Ascending aorta (tissue), 2 donors: ENCODE measurements at regions not wholly inside any gene's neighbourhood (a gene's known extent, or its start where the extent isn't known, plus 50 kb on each side); places are given as distances from the start of the nearest gene placed in this dataset.

Experiments
- DNase-seq, 2 donors: peaks; one replicate each; pipeline ENCODE4 v3.0.0-alpha.2; 2019; ENCODE audit warnings: low spot score in 2 of 2
- H3K27ac ChIP-seq, 2 donors: fragments of 200-600 bp; sonication (generic); one replicate each; pipeline ENCODE4 v1.5.1; 2016 to 2017; ENCODE audit warnings: mild to moderate bottlenecking in 1 of 2
- H3K27me3 ChIP-seq: fragments of 200-600 bp; sonication (generic); one replicate; pipeline ENCODE4 v1.5.1; 2017
- H3K36me3 ChIP-seq, 2 donors: fragments of 200-600 bp; sonication (generic); one replicate each; pipeline ENCODE4 v1.5.1; 2016
- H3K4me1 ChIP-seq, 2 donors: fragments of 200-600 bp; sonication (generic); one replicate each; pipeline ENCODE4 v1.5.1; 2016 to 2017; ENCODE audit warnings: mild to moderate bottlenecking in 1 of 2
- H3K4me3 ChIP-seq, 2 donors: fragments of 200-600 bp; sonication (generic); one replicate each; pipeline ENCODE4 v1.5.1; 2016 to 2017; ENCODE audit warnings: mild to moderate bottlenecking in 1 of 2
- H3K9me3 ChIP-seq, 2 donors: fragments of 200-600 bp; sonication (generic); one replicate each; pipeline ENCODE4 v1.5.1; 2016
- intact Hi-C: fragments of 100-400 bp; cut with DNase I; formaldehyde crosslinking; loops from one replicate; pipeline ENCODE4 v1.15.1; 2023
- TF ChIP-seq, protein P1 (sequence below), 3 experiments: fragments of 200-600 bp in 2 of 3; fragments of 450-650 bp in 1 of 3; sonication (generic) in 2 of 3; IDR thresholded peaks; one replicate each; pipeline ENCODE4 v1.5.1; 2016 to 2019; ENCODE audit warnings: antibody characterized with exemption in 3 of 3, mild to moderate bottlenecking in 1 of 3, moderate library complexity in 1 of 3

DNA sequence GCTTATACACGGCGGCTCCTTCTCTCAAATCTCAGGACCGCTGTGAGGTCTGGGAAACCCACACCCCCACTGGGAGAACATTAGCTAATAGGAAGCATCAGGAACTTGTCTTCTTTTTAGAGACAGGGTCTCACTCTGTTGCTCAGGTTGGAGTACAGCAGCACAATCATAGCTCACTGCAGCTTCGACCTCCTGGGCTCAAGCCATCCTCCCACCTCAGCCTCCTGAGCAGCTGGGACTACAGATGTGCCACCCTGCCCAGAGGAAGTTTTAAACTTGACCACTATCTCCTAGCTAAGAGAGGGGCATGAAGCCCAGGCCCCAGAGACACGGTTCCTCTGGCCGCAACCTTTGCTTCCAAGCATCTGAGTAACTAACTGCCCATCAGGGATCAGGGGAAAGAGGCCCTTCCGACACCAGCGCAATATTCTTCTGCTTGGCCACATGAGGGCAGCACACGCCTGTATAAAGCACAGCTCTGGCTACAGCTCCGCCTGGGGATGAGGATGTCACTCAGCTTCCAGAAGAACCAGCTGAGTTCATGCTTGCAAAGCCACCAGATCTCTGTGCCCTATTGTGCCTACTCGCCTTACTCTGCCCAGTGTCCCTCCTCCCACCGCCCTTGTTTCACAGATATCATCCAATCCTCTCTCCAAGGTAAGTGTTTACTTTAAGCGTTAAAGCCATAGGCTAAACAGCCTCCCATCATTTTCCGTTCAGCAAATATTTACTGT lies 57.6 kb upstream of the SLC6A11 start:
- no peak overlapping the region for H3K27ac ChIP-seq
- H3K36me3 ChIP-seq, result no peaks in the 10 kb centered on the region
- TF ChIP-seq, protein P1, sequence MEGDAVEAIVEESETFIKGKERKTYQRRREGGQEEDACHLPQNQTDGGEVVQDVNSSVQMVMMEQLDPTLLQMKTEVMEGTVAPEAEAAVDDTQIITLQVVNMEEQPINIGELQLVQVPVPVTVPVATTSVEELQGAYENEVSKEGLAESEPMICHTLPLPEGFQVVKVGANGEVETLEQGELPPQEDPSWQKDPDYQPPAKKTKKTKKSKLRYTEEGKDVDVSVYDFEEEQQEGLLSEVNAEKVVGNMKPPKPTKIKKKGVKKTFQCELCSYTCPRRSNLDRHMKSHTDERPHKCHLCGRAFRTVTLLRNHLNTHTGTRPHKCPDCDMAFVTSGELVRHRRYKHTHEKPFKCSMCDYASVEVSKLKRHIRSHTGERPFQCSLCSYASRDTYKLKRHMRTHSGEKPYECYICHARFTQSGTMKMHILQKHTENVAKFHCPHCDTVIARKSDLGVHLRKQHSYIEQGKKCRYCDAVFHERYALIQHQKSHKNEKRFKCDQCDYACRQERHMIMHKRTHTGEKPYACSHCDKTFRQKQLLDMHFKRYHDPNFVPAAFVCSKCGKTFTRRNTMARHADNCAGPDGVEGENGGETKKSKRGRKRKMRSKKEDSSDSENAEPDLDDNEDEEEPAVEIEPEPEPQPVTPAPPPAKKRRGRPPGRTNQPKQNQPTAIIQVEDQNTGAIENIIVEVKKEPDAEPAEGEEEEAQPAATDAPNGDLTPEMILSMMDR (IDR thresholded peaks at IDR 0.05), result peak; percentile 49 to 59 (median 53)
- no peak for DNase-seq
- no peaks in the 10 kb centered on the region for H3K9me3 ChIP-seq
- intact Hi-C loops, result loop anchor here (1.0 to 5.0 kb wide), 2 partner anchors 301 to 584 kb away; no protein-coding TSS in a partner anchor
- no peak overlapping the region for H3K4me3 ChIP-seq
- no peaks in the 10 kb centered on the region for H3K27me3 ChIP-seq
- no peaks in the 10 kb centered on the region for H3K4me1 ChIP-seq

DNA sequence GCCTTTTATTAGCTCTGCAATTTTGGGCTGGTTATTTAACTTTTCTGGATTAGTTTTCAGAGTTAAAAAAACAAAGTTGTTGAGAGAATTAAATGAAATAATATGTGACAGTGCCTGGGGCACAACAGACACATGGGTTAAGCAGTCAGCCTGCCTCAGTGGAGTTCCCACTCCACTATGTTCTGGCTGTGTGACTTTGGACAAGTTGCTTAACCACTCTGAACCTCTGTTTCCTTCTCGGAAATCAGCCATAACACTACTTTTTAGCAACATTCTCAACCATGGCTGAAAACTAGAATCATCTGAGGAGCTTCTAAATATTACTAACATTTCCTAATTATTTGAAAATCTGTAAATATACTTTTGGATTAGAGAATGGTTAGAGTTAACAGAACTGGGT lies 56.5 kb upstream of the SLC6A11 start:
- no peaks in the 10 kb centered on the region for H3K27me3 ChIP-seq
- H3K4me1 ChIP-seq, result no peaks in the 10 kb centered on the region
- intact Hi-C loops, result loop anchor here (5.0 kb wide), 1 partner anchor 583 kb away; no protein-coding TSS in a partner anchor
- no peaks in the 10 kb centered on the region for H3K36me3 ChIP-seq
- H3K4me3 ChIP-seq, result no peak overlapping the region
- DNase-seq, result no peak
- no peak overlapping the region for H3K27ac ChIP-seq
- H3K9me3 ChIP-seq, result no peaks in the 10 kb centered on the region
- TF ChIP-seq, protein P1 (IDR thresholded peaks at IDR 0.05), result no peak

- no peaks in the 10 kb centered on the region for H3K27me3 ChIP-seq
- intact Hi-C loops, result no loop called here
- H3K4me3 ChIP-seq, result no peak overlapping the region
- no peak for DNase-seq
- H3K36me3 ChIP-seq, result no peaks in the 10 kb centered on the region
- TF ChIP-seq, protein P1 (IDR thresholded peaks at IDR 0.05), result no peak
- no peaks in the 10 kb centered on the region for H3K4me1 ChIP-seq
- H3K27ac ChIP-seq, result no peak overlapping the region
- H3K9me3 ChIP-seq, result no peaks in the 10 kb centered on the region
Measured at GRCh38 chr3:10760199-10760598, 55.8 kb upstream of the SLC6A11 start.

GRCh38 chr3:10761583-10761982 lies 54.4 kb upstream of the SLC6A11 start:
- no peak for DNase-seq
- H3K4me3 ChIP-seq, result no peak overlapping the region
- TF ChIP-seq, protein P1 (IDR thresholded peaks at IDR 0.05), result no peak
- no peak overlapping the region for H3K27ac ChIP-seq
- no peaks in the 10 kb centered on the region for H3K9me3 ChIP-seq
- no peaks in the 10 kb centered on the region for H3K36me3 ChIP-seq
- H3K4me1 ChIP-seq, result no peaks in the 10 kb centered on the region
- no peaks in the 10 kb centered on the region for H3K27me3 ChIP-seq
- intact Hi-C loops, result no loop called here

DNA sequence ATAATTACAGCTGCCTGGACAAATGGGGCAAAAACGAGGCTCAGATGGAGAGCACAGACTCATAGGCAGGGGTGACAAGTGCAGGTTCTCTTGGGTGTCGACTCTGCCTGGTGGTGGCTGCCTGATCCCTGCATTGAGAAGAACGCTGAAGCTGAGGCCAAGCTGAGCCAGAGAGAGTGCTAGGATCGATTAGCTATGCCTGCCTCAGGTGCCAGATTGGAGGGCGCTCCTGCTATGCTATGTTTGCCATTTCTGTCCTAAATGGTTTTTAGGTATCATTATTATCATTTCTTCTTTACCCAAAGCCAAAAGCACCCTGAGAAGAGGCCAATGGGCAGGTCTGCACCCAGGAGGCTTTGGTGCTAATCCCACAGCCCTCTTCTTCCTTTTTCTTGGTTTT lies 53.9 kb upstream of the SLC6A11 start:
- no peaks in the 10 kb centered on the region for H3K27me3 ChIP-seq
- TF ChIP-seq, protein P1 (IDR thresholded peaks at IDR 0.05), result no peak
- H3K4me1 ChIP-seq, result no peaks in the 10 kb centered on the region
- no peaks in the 10 kb centered on the region for H3K36me3 ChIP-seq
- DNase-seq, result no peak
- no peak overlapping the region for H3K27ac ChIP-seq
- H3K9me3 ChIP-seq, result no peaks in the 10 kb centered on the region
- H3K4me3 ChIP-seq, result no peak overlapping the region
- intact Hi-C loops, result no loop called here
